Muscle of back (tissue), 3 donors: ENCODE measurements at regions not wholly inside any gene's neighbourhood (a gene's known extent, or its start where the extent isn't known, plus 50 kb on each side); places are given as distances from the start of the nearest gene placed in this dataset.
A peak's percentile ranks its signal among the peaks of the same experiment; 100 is the strongest.
"Not testable (repeated sequence)": the region's sequence is repeated elsewhere in the genome, so short reads cannot be mapped to it uniquely, and the experiment has no call there.

Experiments used
- DNase-seq, 3 donors: peaks; one replicate each; pipeline versions ENCODE4 v3.0.0 to v3.0.0-alpha.2; 2013

DNA sequence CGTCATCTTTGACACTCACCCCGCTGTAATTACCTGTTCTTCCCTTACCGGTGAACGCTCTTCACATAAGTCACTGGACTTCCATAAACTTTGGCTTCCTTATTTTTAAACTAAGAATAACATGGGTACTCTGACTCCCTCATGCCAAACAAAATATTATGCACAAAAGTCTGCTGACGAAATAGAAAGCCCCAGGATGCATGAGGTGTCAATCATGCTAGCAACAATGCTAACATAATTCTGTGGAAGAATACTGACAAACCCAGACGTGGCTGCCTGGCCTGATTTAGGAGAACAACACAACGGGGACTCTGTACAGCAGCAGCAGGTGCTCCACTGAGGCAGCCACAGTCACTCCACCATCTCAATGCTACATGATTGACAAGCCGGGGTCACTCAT lies 137.5 kb downstream of the CCDC71L start:
- DNase-seq = no peak

DNA sequence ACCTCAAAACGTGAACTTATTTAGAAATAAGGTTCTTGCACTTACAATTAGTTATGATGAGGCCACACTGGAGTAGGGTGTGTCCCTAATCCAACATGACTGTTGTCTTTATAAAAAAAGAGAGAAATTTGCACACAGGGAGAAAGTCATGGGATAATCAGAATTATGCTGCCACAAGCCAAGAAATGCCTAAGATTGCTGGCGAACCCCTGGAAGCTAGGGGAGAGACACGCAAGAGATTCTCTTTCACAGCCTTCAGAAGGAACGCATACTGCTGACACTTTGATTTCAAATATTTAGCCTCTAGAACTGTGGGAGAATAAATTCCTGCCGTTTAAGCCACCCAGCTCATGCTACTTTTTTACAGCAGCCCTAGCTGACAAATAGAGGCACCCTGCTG lies 138.3 kb downstream of the CCDC71L start:
- DNase-seq = no peak

DNA sequence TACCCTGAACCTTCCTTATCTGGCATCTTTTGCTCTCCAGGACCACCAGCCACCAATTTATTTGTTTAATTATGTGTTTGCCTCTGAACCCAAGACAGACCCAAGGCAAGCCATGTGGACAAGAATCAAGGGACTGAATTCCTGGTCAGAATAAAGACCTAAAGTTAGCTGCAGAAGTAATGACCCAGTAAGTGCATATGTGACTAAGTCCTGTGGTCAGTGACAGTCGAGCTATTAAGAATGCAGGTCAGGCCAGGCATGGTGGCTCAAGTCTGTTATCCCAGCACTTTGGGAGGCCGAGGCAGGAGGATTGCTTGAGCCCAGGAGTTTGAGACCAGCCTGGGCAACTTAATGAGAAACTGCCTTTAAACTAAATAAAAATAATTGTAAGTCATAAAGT lies 139.4 kb downstream of the CCDC71L start:
- no peak for DNase-seq

DNA sequence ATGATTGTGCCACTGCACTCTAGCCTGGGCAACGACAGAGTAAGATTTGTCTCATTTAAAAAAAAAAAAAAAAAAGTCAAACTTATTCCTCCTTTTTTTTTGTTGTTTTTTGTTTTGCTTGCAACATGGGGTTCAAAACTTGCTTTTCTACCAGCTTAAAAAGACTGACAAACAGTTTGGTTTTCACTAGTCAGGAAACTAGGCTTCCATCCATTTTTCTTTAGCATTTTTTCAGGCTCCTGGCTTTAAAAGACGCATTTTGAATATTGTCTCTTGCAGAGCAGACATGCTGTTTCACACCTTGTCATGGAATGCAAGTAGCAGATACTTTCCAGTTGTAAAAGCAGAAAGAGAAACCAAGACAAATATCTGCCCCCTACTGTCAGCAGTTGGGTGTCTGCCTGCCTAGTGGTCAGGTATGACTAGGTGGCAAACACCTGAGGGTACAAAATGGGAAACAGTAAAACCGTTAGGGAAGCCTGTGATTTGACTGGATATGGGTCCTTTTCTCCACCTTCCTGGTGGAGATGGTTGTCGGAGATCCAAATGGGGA lies 139.9 kb downstream of the CCDC71L start:
- DNase-seq = no peak

DNA sequence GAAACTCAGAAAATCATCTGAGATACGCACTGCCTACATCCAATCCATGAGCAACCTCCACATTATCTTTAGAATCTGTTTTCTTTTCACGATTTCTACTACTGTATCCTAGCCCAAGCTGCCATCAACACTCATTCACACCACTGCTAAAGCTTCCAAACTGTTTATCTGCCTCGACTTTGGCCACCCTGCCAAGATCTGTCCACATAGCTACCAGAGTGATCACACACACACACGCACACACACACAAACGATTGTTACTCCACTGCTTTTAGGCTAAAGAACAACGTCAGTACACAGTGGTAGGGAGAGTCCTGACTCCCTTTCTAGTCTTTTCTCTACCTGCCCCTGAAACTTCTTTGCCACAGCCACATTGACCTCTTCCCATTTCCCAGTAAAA lies 142.0 kb downstream of the CCDC71L start:
- no peak for DNase-seq

DNA sequence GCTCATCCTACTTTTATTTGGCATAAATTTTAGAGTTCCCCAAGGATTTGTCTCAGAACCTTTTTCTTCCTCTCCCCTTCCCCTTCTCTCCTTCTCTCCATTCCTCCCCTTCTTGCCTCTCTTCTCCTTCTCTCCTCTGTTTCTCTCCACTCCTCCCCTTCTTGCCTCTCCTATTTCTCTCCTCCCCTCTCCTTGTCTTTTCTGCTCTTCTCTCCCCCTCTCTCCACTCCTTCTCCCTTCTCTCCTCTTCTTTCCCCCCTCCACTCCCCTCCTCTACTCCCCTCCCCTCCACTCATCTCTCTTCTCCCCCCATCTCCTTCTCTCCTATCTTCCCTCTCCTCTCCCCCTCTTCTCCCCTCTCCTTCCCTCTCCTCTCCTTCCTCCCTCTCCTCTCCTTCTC lies 142.7 kb downstream of the CCDC71L start:
- no peak for DNase-seq

DNA sequence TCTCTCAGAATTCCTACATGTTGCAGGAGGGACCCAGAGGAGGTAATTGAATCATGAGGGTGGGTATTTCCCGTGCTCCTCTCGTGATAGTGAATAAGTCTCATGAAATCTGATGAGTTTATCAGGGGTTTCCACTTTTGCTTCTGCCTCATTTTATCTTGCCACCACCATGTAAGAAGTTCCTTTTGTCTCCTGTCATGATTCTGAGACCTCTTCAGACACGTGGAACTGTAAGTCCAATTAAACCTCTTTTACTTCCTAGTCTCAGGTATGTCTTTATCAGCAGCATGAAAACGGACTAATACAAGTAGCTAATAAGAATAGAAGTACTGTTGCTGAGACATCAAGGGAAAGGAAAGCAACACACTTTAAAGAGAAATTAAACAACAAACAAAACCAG lies 143.4 kb downstream of the CCDC71L start:
- no peak for DNase-seq

DNA sequence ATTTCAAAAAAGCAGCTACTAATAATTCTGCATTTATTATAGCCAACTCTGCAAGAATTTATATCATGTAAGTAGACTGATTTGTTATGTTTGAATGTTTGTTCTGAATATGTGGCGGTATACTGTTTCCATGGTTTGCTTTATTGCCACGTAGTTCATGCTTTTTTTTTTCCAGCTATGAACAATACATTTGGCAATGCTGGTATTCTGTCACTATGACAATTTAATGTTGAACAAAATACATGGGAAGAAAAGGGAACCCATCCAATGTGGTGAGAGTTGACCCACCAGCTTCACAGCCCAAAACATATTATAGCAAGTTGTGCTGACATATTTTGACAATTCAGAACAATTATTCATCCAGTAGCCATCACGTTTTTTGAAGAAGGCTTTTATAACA lies 145.6 kb downstream of the CCDC71L start:
- DNase-seq = no peak

DNA sequence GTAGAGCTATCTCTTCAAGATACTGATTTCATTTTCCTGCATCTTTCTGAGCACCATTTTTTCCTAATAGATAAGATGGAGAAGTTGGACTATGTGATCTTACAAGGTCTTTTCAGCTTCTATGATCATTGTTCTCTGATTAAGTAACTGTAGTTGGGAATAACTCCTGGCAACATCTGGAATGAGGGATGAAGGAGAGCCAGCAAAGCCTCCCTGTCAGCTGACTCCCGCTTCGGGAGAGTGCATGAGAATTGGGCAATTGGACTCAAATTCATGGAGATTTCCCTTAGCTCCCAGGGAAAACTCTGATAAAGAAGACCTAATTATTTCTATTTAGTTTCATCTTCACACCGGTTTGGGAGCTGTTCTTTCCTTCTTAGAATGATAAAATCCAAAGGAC lies 146.1 kb downstream of the CCDC71L start:
- peak in 1 of 3 donors; percentile 17 for DNase-seq

DNA sequence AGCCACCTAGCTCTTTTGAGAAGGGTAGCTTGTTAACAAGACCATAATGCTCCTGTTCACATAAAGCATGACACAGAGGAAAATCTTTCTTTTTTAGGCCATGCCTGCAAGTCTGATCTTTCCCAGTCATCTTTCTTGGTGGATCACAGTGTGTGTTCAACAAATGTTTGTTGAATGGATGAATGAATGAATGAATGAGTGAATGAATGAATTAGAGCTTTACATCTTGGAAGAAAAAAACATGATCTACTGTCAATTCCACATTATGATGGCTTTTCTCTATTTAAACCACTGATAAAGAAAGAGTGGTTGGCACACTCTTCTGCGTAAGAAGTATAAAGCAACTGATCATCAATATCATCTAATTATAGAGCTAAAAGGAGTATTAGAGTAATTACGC lies 148.7 kb downstream of the CCDC71L start:
- no peak for DNase-seq

DNA sequence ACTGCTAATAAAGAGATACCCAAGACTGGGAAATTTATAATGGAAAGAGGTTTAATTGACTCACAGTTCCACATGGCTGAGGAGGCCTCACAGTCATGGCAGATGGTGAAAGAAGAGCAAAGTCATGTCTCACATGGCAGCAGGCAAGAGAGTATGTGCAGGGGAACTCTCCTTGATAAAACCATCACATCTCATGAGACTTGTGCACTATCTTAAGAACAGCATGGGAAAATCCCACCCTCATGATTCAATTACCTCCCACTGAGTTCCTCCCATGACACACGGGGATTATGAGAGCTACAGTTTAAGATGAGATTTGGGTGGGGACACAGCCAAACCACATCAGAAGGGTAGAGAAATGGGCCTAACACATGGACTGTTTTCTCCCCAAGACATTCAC lies 156.3 kb downstream of the CCDC71L start:
- no peak for DNase-seq

DNA sequence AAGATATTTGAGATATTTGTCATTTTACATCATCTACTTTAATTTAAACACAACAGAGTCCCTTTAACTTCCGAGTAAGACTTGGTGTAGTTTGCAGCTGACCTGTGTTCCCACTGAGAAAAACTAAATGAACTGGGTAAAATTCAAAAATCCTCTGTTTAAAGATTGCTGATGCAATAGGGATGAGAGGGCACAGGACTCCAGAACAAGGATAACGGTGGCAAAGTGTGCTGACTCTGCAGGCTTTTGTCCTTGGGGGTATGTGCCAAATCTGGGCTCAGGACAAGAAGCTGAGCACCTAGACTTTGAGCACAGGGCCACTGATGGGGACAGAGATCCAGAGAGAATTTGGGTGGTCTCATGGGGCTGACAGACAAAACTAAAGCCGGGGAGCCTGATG lies 156.8 kb downstream of the CCDC71L start:
- DNase-seq = no peak

DNA sequence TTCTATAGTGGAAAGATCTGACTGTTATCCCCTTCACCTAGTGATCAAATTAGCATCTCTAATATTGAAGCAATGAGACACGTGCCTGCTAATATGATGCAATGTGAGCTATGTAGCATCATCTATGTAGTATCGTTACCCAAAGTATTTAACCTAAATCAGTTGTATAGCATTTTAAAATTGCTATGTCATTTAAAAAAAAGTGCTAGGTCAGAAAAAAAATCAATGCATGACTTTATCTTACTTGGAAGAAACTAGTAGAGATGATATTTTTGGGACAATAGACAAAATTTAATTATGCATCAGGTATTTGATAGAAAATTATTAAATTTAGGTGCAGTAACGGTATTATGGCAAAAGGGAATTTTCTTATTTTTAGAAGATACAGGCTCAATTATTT lies 157.3 kb downstream of the CCDC71L start:
- DNase-seq = no peak

DNA sequence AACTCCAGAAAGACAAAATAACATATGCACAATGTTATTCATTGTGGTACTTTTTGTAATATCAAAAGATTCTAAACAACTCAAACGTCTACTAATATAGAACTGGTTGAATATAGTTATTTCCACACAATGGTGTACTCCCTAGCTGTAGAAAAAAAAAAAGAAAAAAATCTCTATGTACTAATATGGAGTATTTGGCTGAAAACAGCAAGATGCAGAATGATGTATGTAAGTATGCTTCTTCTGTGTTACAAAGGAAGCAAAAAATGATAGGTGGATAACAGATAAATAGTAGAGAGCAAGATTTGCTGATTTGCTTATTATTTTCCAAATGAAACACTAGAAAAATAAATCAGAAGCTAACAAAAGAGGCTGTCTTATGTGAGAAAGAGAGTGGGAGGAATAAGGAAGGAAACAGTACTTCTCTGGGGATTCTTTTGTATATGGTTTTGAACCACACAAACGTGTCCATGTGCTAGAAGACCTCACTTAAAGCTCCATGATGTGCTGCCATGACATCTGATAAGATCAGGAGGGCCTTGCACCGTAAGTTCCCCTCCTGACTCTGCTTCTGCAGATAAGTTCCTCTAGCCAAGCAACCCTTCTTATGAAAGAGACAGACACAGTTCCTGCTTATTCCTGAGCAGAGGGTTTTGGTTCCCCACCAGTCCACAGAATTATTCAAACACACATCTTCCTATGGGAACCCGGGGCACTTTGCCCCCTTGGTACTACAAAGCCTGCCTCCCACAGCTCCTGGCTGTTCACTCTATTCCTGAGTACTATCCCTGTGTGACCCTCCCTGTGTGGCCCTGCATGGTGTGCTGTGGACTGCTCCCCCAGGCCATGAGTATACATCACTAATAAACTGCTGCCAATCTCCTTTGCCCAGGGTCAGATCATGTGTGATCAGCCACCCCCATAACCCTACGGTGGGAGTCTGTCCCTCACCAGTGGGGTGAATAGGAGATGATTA lies 159.1 kb downstream of the CCDC71L start:
- DNase-seq = no peak

DNA sequence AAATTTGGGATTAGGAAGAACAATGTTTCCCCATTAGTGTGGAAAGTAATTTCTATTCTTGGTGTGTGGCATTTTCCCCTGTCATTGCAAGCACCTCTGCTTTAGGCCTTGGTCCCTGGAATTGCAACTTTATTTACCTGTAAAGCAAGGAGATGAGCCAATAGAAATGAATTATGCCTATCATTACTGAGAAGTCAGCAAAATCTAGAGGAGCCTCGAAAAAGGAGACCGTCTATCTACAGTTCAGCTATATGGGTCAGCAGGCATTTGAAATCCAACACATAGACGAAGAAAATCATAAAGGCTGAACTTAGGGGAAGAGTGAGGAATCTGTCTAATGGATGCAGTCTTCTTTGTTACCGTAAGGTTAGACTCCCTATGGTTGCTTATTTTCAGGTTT lies 161.1 kb downstream of the CCDC71L start:
- DNase-seq = no peak

DNA sequence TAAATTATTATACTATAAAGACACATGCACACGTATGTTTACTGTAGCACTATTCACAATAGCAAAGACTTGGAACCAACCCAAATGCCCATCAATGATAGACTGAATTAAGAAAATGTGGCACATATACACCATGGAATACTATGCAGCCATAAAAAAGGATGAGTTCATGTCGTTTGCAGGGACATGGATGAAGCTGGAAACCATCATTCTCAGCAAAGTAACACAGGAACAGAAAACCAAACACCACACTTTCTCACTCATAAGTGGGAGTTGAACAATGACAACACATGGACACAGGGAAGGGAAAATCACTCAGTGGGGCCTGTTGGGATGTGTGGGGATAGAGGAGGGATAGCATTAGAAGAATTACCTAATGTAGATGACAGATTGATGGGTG lies 163.0 kb downstream of the CCDC71L start:
- not testable (repeated sequence) for DNase-seq

DNA sequence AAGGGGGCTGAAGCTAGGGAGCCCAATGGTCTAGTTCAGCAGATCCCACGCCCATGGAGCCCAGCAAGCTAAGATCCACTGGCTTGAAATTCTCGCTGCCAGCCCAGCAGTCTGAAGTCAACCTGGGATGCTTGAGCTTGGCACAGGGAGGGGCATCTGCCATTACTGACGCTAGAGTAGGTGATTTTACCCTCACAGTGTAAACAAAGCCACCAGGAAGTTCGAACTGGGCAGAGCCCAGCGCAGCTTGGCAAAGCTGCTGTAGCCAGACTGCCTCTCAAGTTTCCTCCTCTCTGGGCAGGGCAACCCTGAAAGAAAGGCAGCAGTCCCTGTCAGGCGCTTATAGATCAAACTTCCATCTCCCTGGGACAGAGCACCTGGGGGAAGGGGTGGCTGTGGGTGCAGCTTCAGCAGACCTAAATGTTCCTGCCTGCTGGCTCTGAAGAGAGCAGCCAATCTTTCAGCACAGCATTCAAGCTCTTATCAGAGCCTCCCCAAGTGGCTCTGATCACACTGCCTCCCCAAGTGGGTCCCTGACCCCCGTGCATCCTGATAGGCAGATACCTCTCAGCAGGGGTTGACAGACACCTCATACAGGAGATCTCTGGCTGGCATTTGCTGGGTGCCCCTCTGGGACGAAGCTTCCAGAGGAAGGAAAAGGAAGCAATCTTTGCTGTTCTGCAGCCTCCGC lies 167.8 kb downstream of the CCDC71L start:
- DNase-seq = no peak

DNA sequence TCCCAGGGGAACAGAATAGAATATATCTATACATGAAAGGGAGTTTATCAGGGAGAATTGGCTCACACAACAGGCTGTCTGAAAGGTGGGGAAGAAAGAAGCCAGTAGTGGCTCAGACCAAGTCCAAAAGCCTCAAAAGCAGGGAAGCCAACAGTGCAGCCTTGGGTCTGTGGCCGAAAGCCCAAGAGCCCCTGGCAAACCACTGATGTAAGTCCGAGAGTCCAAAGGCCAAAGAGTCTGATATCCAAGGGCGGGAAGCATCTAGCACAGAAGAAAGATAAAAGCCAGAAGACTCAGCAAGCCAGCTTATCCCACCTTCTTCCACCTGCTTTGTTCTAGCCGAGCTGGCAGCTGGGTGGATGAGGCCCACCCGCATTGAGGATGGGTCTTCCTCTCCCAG lies 172.5 kb downstream of the CCDC71L start:
- no peak for DNase-seq

DNA sequence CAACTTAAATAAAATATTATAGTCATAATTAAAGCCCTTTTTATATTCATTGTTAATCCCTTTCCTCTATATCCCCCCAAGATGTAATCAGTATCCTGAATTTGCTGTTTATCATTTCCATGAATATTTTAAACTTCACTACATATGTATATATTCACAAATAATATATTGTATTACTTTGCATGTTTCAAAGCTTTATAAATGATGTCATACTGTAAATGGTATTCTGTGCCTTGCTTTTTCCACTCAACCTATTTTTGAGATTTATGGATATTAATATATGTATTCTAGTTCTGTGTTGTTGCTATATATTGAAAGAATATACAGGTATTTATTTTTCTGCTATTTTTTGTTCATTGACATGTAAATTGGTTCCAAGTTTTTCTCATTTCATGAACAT lies 173.1 kb downstream of the CCDC71L start:
- DNase-seq = no peak

DNA sequence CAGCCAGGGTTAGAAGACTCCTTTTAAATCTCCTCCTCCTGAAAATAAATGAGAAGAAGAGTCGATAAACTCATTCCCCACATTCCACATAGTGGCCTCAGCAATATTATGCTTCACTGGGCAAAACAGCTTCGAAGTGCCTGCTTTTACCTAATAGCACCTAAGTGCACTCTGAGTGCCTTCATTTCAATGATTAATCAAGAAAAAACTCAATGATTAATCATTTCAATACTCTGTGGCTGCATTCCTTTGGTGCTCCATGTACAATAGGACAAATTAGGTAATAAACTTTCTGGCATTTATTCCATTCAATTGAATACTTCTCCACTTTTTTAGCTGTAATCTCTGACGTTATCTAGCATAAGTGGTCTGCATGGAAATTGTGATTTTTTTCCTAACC lies 174.6 kb downstream of the CCDC71L start:
- peak in 1 of 3 donors; percentile 68 for DNase-seq

DNA sequence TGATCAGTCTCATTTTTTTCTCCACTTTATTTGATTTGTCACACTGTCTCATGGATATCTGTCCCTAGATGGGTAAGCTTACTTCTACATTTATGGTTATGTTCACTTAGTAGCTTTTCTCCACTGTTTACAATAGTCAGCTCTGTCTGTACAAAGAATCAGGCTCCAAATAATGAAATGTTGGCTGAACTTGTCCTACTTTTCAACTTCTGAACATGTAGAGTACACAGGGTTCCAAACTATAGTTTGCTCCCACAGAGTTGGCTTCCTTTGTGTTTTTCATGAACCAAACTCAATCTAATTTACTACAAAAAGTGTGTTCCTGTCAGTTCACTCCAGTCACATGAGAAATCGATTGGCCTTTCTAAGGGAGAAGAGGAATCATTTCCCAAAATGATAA lies 175.0 kb downstream of the CCDC71L start:
- DNase-seq = no peak

DNA sequence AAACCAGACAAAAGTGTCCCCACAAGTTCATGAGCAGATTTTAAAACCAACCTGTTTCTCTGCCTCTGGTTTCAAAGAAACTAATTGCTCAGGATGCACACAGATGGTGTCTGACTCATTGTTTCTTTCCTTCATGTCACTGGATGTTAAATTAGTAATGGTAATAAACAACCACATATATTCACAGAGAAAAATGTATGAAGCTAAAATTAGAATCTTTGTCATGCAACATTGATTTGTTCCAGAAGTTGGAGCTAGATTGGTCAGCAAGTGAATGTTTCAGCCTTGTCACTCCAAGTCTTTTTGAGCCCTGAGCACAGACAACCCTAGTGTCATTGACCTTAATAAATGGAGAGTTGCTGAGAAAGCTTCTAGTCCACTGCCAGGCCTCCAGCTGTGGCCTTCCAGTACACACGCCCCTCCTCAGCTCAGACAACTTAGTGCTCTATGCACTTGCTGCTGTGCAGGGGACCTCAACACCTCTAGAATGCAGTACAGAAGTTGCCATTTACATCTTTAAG lies 175.9 kb downstream of the CCDC71L start:
- DNase-seq = peak in 1 of 3 donors; percentile 72

DNA sequence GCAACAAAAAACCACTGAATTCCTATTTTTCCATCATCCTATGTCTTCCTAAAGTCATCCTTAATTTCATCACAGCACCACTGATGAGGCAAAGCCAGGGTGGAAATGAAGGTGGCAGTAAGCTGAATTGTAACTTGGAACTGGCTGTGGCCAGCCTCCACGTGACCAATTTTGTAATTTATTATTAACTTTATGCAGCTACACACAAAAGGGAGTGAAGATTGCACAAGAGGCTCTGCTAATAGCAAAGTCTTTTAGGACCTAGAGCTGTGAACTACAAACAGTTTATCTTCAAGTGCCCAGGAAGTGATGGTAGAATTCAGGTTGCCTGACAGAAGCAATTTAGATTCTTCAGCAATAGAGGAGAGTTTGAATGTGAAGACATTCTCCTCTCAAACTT lies 176.4 kb downstream of the CCDC71L start:
- DNase-seq = no peak
